ENCODE measurements at regions not wholly inside any gene's neighbourhood (a gene's known extent, or its start where the extent isn't known, plus 50 kb on each side); places are given as distances from the start of the nearest gene placed in this dataset.

DNA sequence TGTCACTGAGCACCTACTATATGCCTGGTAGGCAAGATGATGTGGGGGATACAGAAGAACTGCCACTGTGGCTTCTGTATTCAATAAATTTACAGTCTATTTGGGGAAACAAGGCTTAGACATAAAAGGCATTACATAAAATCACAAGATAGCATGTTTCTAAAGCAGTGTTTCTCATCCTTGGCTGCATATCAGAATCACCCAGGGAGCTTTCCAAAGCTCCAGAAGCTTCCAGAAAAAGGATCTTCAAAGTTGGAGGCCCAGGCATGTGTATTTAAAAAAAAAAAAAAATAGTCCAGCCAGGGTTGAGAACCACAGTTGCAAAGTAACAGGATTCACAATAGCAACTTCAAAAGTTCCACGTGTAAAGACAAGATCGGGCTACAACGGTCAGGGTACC lies 112.4 kb upstream of the SPACA1 start:
- no peak for DNase-seq

DNA sequence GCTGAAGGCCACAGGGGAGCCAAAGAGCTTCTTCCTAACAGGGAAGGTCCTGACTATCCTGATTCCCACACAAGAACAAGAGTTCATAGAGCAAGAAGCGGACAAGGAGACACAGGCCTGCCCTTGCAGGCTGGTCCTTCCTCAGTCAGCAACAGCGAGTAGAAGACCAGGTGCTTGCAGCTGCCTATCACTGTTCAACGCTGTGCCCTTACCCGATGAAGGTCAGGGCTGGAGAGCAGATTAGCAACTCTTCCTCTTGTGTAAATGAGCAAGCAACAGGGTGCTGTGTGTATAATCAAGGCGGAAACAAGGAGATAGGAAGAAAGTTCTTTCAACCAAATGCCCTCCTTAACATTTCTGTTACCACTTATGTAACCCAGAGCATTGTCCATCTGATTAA lies 115.3 kb upstream of the SPACA1 start:
- no peak for DNase-seq

DNA sequence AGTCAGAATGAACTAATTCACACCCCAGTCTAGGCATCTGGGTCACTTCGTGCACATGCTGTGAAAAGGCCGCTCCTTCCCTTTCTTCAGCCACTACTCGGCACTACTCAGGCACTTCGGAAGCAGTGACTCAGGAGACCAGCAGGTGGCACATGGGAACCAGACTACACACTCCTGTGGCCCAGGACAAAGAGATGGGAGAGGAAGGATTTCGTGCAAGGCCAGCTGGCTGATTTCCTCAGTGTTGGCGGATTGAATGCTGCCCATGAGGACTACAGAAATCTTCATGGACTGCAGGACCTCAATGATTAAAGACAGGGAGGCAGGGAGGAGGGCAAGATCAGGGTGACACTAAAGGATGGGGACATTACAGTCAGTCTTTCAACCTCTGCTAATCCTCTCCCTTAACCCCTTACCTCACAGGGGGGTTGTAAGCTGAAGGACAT lies 117.8 kb upstream of the SPACA1 start:
- peak; percentile 81 for DNase-seq

DNA sequence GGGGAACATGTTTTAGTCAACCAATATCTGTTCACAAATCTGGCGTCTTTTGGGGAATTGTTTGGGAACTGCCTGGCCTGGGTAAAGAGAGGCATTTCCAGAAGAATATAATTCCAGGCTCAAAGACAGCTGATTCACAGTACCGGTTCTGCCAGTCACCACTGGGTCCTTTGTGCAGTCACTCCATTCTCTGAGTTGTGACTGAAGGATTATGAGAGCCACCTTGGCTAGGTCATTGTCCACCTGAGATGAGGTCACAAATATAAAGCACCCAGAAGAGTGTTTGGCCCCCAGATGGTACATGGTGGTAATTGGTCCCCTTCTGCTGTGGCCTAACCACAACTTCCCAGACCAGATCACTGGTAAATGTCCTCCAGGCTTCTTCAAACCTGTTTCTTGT lies 121.0 kb upstream of the SPACA1 start:
- DNase-seq: no peak

DNA sequence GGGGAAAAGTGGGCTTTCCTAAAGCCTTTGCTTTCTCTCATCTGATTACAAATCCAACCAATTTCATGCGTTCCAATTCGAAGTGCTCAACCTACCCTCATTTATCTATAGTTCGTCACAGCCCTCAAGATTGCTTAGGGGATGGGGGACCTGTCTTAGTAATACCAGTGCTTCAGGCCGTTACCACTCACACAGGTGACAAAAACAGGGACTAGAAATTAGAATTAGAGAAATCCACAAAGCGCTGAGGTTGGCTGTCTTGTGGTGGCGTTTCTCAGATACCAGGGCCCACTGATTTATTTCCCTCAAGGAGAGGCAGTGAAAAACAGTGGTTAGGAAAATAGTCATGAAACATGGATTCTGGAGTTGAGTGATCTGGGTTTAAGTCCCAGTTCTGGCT lies 121.6 kb upstream of the SPACA1 start:
- no peak for DNase-seq

DNA sequence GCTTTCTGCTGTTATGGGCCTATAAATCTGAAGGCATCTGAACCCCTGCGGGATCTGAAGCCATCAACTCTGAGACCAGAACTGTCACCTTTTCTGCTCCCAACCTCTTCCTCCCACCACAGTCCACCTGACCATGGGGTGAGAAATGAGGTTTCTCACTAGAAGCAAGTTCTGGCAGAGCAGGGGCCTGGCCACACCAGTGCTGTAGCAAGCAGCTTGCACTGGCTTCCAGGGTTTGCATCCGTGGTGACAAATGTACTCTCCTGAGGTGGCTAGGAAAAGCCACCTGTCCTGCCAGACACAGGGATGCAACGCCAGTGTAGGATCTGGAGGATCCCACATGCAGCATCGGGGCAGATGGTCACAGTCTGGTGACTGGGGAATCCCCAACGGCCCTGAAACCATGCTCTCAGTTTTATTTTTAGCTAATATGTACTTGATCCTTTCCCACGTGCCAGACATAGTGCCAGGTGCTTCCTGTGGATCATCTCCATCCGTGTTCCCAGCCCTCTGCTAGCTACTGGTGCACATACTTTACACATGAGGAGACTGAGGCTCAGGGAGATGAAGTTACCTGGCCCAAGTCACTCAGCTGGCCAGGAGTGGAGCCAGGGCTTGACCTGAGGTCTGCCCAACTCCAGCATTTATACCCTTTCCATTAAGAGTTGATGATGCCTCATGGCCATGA lies 122.1 kb upstream of the SPACA1 start:
- no peak for DNase-seq

DNA sequence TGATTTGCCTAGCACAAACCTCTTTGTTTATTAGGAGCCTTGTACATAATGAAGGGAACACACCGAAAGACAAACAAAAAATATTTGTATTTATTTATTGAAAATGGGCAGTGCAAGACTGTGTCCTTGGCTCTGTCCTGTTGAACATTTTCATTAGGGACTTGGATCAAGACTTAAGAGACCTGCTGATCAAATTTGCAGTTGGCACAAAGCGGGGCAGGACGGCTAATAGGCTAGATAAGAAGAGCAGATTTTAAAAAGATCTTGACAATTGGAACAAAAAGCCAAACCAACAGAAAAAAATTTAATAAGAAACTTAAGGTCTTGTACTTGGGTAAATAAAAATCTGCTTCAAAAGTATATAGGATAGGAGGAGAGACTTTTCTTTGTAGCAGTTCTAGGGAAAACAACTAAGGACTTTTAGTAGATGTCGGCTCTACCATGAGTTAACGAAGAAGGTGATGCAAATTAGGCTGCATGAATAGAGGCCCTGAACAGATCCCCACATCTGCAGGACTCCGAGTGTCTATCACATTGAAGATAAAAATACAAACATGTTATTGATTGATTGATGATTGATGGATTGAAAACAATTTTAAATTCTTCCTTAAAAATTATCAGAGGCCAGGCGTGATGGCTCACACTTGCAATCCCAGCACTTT lies 124.1 kb upstream of the SPACA1 start:
- DNase-seq: no peak

DNA sequence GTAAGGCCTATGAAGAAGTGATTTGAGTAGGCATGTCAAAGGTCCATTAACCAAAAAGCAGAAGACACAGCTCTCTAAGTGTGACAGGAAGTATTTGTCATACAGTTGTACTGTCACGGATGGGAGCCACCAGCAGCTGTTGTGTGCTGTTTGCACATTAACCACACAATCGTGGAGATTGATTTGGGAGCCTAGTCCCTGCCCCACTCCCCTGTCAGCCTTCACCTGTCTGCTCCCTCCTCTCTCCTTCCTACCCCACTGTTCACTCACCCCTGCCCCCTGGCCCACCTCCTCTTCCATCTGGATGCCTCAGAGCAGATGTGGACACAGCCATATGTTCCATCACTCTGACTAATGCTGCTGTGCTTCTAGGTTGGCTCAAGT lies 124.7 kb upstream of the SPACA1 start:
- no peak for DNase-seq

DNA sequence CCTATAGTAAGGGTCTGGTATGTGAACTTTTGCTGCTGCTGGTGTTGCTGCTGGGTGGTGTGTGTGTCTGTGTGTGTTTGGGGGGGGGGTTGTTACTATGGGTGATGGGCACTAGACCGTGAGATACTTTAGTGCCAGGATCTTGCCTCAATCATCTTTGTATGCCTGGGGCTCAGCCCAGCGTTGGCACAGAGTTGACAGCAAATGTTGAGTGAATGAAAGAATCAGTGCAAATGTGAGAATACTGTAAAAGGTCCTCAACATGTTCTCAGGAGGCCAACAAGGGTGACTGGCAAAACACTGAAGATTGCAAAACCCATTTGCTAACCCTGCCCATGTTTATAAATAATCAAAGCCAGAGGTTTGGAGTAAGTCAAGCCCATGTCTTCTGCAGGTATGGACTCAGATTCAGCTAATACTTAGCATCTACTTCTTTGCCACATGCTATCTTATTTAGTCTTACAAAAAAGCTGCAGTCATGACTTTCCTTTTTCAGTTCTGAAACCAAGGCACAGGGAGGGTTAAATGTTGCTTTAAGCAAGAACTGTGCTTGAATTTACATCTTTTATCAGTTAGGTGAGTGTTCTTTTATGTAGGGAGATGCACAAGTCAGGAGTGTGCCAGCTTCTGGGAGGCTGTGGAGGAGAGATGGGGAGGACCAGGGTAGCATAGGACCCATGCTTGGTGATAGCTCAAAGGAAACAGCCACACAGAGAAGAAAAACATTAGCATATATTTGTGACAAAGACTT lies 125.3 kb upstream of the SPACA1 start:
- no peak for DNase-seq

DNA sequence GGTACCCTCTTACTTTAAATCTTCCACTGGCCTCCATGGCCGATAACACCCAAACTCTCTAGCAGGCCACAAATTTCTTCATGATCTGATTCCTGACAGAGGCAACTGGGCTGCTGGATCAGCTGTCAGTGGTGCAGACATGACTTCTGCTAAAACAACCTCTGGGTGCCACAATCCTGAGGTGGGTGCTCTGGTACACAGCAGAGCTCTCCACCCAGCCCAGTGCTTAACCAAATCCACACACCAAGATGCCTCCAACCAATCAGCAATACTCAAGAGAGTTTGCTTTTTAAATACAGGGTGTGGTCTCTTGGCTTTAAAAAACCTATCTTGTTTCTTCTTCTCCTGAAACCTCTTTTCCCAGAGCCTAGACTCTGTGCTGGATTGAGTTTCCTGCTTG lies 126.6 kb upstream of the SPACA1 start:
- no peak for DNase-seq

DNA sequence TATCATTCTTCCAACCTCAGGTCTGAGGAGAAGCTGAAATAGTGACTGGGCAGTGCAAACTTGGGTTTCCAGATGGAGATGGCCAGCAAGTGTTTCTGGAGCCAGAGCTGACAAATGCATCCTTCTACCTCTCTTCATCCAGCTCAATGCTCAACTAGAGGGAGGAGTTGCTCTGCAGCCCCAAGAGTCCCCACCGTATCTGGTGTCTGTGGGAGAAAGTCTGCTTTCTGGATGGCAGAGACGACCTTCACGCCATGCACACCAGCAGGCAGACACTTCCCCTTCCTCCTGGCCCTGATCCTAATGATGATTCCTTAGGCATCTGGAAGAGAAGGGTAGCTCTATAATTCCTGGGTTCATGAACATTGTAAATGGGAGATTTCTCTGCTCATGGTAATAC lies 127.4 kb upstream of the SPACA1 start:
- no peak for DNase-seq

DNA sequence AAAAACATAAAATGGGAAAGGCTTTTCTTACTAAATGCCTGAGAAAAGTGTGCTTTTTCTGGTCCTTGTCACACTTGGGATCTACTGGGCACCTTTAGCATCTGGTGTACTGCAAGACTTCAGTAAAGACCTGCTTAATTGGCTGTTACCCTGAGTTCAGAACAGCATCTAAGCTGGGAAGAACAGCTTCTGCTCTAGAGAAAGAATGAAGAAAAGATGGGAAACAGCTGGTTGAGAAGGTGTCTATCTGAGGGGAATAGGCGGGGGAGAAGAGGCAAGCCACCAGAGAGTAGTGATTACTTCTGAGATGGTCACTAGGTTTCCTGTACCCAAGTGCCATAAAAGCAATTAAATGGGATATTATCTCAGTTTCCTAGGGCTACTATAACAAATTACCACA lies 128.2 kb upstream of the SPACA1 start:
- no peak for DNase-seq

DNA sequence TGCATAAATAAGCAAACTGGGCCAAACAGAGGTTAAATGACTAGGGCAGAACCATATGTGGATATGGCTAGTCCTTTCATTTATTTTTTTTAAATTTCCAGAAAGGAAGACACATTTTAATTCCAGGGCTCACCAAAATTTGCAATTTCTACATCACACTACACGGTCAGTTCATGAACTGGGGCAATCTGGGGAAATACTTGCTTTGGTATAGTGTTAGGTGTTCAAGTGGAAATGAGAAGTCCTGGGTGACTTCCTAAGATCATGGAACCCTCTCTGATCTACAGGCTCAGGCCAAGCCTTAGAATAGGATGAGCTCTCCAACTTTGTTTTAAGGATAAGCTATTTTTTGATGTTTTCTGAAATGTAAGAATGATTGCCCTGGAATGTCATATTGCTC lies 128.6 kb upstream of the SPACA1 start:
- no peak for DNase-seq

DNA sequence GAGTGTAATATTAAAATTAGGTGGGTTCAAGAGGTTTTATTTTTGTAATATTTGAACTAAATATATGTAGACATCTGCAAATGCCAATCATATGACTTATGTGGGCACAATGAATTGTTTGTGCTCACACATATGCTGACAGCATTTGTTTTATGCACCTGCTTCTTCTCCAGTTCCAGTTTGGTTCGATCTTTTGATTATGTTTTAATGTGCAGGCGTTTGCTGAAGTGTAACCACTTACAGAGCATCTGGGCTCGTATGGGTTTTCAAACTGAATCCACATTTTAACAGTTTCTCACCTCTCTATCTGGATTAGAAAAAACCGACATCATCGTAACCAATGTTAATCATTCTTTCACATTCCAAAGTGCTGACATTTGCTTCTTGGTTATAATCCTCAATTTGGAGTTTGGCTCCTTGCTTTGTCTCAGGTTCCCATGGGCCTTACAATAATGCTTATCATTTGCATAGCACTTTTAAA lies 129.1 kb upstream of the SPACA1 start:
- no peak for DNase-seq

DNA sequence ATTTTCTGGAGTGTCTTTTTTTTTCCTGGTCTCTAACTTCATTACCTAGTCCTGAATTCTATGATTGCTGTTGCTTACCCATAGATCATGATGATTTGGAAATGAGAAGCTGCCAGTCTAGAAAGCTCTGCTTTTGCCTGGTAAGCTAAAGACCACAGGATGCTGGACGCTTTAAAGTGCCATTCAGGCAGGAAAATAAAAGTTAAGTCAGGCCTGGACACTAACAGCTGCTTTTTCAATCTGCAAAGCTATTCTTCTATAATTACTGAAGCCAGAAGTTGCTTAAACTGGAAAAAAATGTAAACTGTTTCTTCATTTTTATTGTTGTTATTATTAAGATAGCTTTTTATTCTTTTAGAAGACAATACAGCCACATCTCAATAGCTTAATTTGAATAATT lies 129.8 kb upstream of the SPACA1 start:
- no peak for DNase-seq

DNA sequence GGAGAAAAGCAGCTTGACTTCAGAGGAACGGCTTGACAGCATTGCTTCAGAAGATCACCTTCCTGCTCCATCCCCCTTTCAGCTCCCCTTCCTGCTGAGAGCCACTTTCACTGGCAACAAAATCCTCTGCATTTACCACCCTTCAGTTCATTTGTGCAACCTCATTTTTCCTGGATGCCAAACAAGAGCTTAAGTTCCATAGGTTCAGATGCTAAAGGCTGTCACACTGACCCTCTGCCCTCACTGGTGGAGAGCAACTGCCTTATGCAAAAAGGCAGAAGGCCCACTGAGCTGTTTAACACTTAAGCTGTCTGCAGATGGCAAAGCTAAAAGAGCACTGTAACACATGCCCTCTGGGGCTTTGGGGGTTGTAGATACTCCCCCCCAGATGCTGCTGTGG lies 131.2 kb upstream of the SPACA1 start:
- no peak for DNase-seq

DNA sequence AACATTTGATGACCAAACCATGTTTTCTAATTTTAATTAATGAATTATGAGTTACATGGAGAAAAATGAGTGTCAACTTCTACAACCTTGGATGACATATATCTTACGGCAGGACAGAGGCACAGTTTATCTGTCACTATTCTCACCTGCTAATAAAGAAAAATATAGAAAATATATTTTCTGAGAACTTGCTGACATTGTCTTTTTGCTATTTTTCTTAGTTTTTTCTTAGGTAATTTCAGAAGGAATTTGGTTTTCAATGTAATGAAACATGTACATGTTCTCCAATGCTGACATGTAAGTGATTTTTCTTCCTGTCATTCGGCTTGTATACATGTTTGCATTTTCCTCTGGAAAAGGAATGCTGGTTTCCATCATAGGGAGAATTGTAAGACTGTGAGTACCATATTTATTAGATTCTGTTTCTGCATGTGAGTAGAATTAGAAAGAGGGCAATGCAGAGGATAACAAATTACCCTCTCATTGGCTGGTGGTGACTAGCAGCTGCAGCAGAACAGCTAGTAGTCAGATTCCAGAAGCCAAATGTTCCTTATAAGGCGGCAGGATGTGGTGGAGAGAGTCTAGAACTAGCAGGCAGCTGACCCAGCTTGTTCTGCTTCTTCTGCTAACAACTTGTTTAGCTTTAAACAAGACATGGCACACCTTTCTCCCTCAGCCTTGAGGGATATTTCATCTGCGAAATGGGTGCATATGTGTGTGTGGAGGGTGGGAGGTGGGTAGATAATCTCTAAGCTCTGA lies 132.8 kb upstream of the SPACA1 start:
- DNase-seq: peak; percentile 31

DNA sequence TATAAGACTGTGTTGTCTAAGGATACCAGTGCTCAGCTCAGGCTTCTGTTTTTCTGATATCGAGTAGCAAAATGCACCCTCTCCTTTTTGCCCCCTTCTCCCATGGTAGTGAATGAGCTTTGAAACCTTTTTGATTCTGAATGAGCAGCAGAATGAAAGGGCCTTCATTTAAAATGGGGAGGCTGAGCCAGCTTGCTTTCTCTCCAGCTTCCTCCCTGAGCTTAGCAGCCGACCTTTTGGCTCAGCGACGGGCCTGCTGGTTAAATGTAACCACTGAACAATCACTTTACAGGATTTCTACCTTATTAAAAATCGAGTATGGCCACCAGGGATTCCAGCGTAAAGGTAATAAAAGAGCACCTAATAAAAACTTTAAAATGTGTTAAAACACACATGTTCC lies 133.7 kb upstream of the SPACA1 start:
- no peak for DNase-seq

DNA sequence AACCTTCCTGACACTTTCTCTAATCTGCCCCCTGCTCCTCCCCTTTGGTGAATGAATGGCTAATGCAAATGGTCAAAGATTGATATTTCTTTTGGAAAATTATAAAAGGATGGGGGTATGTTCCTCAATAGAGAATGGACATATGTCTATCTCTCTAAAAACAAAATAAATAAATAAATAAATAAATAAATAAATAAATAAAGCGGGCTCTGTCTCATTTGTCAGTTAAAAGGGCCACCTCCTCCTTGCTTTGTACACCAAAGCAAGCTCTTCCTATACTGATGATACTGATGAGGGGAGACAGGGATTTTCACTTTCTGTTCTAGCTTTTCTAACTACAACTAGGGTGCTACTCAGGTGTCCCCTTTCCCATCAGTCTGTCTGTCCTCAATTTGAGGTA lies 135.5 kb upstream of the SPACA1 start:
- no peak for DNase-seq

DNA sequence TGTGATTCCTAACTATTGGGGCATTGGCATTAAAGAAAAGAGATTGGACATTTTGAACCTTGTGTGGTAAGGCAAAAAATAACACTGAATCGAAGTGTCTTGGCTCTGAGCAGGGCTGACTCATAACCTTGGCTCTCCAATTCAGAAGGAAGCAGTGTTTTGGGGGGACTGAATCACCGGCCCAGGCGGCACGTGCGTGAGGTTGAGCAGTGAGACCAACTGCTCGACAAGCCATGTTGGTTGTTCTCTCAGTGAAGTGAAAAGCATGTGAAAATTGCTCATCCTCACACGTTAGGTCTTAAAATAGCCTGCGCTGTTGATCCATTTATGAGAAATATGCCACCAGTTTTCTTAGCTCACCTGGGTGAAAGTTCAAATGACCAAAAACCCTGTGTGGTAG lies 137.8 kb upstream of the SPACA1 start:
- peak; percentile 80 for DNase-seq

DNA sequence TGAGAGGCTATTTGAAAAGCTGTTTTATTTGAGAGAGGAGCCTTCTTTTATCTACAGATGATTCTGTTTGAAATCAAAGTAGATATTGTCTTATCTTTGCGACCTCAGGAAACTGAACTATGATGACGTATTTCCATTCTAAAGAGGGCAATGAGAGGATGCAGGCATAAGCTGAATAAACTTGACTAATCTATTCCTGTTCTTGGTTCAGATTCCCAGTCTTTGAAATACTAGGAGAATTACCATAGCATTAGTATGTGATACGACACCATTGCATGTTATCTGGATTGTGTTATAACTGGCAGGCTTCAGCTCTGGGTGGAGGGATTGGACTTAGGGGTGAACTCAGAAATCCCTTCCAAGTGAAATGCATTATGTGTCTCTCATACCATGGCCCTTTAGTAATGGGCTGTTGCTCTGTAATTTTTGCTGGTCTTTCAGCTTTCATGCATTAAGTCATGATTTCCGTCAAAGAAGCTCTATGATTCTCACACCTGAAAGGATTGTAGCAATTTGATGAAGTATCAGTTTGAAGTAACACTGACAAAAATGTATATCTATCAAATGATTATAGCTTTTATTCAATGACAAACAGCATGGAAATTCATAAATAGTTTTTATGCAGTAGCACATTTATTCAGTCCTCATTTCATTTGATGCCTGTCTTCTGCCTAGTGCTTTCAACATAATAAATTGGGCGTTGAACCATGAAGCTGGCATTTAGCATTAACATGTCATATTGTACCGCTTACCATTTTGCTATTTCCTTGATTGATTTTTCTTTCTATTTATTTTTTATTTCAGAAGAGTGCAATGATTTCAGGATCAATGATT lies 138.4 kb upstream of the SPACA1 start:
- no peak for DNase-seq

DNA sequence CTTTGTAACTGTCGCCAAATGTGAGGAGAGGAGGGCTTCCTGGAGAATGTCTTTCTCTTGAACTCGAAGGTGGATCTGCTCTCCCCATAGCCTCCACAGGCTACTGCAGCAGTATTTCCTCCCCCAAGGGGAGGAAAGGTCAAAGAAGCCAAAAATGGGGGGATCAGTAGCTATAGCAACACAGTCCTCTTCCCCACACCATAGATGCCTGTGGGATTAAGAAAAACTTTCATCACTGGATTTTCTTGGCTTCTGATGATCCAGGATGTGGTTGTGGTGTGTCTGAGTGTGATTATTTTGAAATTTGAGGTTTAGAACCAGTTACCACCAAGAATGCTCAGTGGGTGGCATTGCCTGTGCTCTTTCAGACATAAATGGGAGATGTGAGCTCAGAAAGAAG lies 140.1 kb upstream of the SPACA1 start:
- peak; percentile 75 for DNase-seq
